ENCODE measurements at regions not wholly inside any gene's neighbourhood (a gene's known extent, or its start where the extent isn't known, plus 50 kb on each side); places are given as distances from the start of the nearest gene placed in this dataset.

DNA sequence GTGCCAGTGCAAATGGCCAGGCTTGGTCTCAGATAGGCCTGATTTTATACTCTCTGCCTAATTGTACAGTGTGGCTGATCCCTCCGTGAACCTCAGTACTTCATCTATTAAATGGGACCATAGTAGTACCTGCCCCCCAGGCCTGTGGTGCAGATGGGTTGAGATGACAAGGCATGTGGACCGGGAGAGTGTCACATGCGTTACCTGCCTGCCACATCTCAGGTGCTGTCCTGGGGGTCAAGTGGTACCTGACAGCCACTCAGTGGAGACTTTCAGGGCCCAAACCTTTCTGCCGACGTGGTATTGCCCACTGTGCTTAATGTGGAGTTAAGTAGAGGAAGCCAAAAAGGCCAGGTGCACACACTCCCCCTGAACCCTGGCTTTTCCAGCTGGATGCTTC lies 197.3 kb downstream of the FOXD2 start:
- TF ChIP-seq, protein P1, sequence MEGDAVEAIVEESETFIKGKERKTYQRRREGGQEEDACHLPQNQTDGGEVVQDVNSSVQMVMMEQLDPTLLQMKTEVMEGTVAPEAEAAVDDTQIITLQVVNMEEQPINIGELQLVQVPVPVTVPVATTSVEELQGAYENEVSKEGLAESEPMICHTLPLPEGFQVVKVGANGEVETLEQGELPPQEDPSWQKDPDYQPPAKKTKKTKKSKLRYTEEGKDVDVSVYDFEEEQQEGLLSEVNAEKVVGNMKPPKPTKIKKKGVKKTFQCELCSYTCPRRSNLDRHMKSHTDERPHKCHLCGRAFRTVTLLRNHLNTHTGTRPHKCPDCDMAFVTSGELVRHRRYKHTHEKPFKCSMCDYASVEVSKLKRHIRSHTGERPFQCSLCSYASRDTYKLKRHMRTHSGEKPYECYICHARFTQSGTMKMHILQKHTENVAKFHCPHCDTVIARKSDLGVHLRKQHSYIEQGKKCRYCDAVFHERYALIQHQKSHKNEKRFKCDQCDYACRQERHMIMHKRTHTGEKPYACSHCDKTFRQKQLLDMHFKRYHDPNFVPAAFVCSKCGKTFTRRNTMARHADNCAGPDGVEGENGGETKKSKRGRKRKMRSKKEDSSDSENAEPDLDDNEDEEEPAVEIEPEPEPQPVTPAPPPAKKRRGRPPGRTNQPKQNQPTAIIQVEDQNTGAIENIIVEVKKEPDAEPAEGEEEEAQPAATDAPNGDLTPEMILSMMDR (IDR thresholded peaks at IDR 0.05): no peak
- no peak for TF ChIP-seq EZH2 (IDR thresholded peaks at IDR 0.05; ENCODE audit: borderline replicate concordance, insufficient read depth, low read depth, low read length, poor library complexity, severe bottlenecking)
- no peak overlapping the region for H2AFZ ChIP-seq (ENCODE audit: insufficient read depth, low read depth, low read length, poor library complexity, severe bottlenecking)
- intact Hi-C loops (cut with micrococcal nuclease): no loop called here
- no peak overlapping the region for H3K27ac ChIP-seq (ENCODE audit: low read length in 2 of 2)
- no peak overlapping the region for H3K9ac ChIP-seq (ENCODE audit: low read length)
- no peaks in the 10 kb centered on the region for H3K27me3 ChIP-seq (replicated peaks in 1 of 4; ENCODE audit: control extremely low read depth in 1 of 4, control insufficient read depth in 3 of 4, insufficient read depth in 4 of 4, low read length in 3 of 4)
- no peak overlapping the region for H3K4me2 ChIP-seq (replicated peaks; ENCODE audit: low read depth, low read length, poor library complexity, severe bottlenecking)
- no peak for DNase-seq
- Mint-ChIP-seq H3K4me3 (no peak overlapping the region), H3K27ac (no peak overlapping the region), H3K4me1 (no peaks in the 10 kb centered on the region), H3K27me3 (peaks cover 4% of the 10 kb centered on the region), H3K9me3 (ENCODE audit: insufficient read depth) (no peaks in the 10 kb centered on the region)
- ChIA-PET CTCF (no interaction called here), POLR2A (no interaction called here)
- peaks cover 0 to 3% (median 0%) of the 10 kb centered on the region in 3 donors for H3K9me3 ChIP-seq (ENCODE audit: control extremely low read depth in 1 of 3, control insufficient read depth in 2 of 3, insufficient read depth in 1 of 3, low read length in 2 of 3)
- H3K79me2 ChIP-seq (ENCODE audit: control insufficient read depth, insufficient read depth, low read length): no peaks in the 10 kb centered on the region
- no peaks in the 10 kb centered on the region for H3K4me1 ChIP-seq (ENCODE audit: control insufficient read depth in 2 of 2, insufficient read depth in 2 of 2, low read length in 2 of 2)
- 96% methylated on average over 5 of the region's 5 CpGs for WGBS (ENCODE audit: insufficient coverage)
- ATAC-seq (ENCODE audit: low read depth): no peak
- no peaks in the 10 kb centered on the region for H3K36me3 ChIP-seq (replicated peaks in 1 of 2; ENCODE audit: control extremely low read depth in 1 of 2, control insufficient read depth in 1 of 2, extremely low read depth in 1 of 2, insufficient read depth in 2 of 2, low read length in 1 of 2)
- no peak overlapping the region for H3K4me3 ChIP-seq (ENCODE audit: control extremely low read depth in 1 of 5, extremely low read depth in 1 of 5, insufficient read depth in 1 of 5, low read depth in 2 of 5, low read length in 4 of 5)
- H4K20me1 ChIP-seq (ENCODE audit: control insufficient read depth, insufficient read depth, low read length, poor library complexity, severe bottlenecking): no peaks in the 10 kb centered on the region

GRCh38 chr1:47635597-47635996 lies 197.8 kb downstream of the FOXD2 start:
- no peak overlapping the region for H3K27ac ChIP-seq (ENCODE audit: low read length in 2 of 2)
- Mint-ChIP-seq H3K4me3 (no peak overlapping the region), H3K9me3 (ENCODE audit: insufficient read depth) (no peaks in the 10 kb centered on the region), H3K4me1 (no peaks in the 10 kb centered on the region), H3K27me3 (peaks cover 4% of the 10 kb centered on the region), H3K27ac (no peak overlapping the region)
- ChIA-PET POLR2A (no interaction called here), CTCF (no interaction called here)
- WGBS (ENCODE audit: insufficient coverage): 85% methylated on average over 2 of the region's 2 CpGs
- ATAC-seq (ENCODE audit: low read depth): no peak
- H3K4me3 ChIP-seq (ENCODE audit: control extremely low read depth in 1 of 5, extremely low read depth in 1 of 5, insufficient read depth in 1 of 5, low read depth in 2 of 5, low read length in 4 of 5): no peak overlapping the region
- no peaks in the 10 kb centered on the region for H4K20me1 ChIP-seq (ENCODE audit: control insufficient read depth, insufficient read depth, low read length, poor library complexity, severe bottlenecking)
- no peaks in the 10 kb centered on the region for H3K79me2 ChIP-seq (ENCODE audit: control insufficient read depth, insufficient read depth, low read length)
- no peak overlapping the region for H3K4me2 ChIP-seq (replicated peaks; ENCODE audit: low read depth, low read length, poor library complexity, severe bottlenecking)
- no peak for DNase-seq
- H3K36me3 ChIP-seq (replicated peaks in 1 of 2; ENCODE audit: control extremely low read depth in 1 of 2, control insufficient read depth in 1 of 2, extremely low read depth in 1 of 2, insufficient read depth in 2 of 2, low read length in 1 of 2): no peaks in the 10 kb centered on the region
- H3K9ac ChIP-seq (ENCODE audit: low read length): no peak overlapping the region
- no peak overlapping the region for H2AFZ ChIP-seq (ENCODE audit: insufficient read depth, low read depth, low read length, poor library complexity, severe bottlenecking)
- intact Hi-C loops (cut with micrococcal nuclease): no loop called here
- H3K27me3 ChIP-seq (replicated peaks in 1 of 4; ENCODE audit: control extremely low read depth in 1 of 4, control insufficient read depth in 3 of 4, insufficient read depth in 4 of 4, low read length in 3 of 4): no peaks in the 10 kb centered on the region
- H3K9me3 ChIP-seq (ENCODE audit: control extremely low read depth in 1 of 3, control insufficient read depth in 2 of 3, insufficient read depth in 1 of 3, low read length in 2 of 3): peaks cover 0 to 3% (median 0%) of the 10 kb centered on the region in 3 donors
- no peaks in the 10 kb centered on the region for H3K4me1 ChIP-seq (ENCODE audit: control insufficient read depth in 2 of 2, insufficient read depth in 2 of 2, low read length in 2 of 2)
- TF ChIP-seq EZH2 (IDR thresholded peaks at IDR 0.05; ENCODE audit: borderline replicate concordance, insufficient read depth, low read depth, low read length, poor library complexity, severe bottlenecking): no peak
- TF ChIP-seq, protein P1 (IDR thresholded peaks at IDR 0.05): no peak

Data from B cell (primary cell).